IPS DF 6.9 (cell line): ENCODE measurements at regions not wholly inside any gene's neighbourhood (a gene's known extent, or its start where the extent isn't known, plus 50 kb on each side); places are given as distances from the start of the nearest gene placed in this dataset.

Source experiments
- DNase-seq: peaks from one replicate; pipeline ENCODE4 v3.0.0-alpha.2; 2013; ENCODE audit warnings: low read depth, low spot score
- H3K27ac ChIP-seq: one replicate; pipeline ENCODE4 v1.5.1; 2013; ENCODE audit warnings: low read length, control low read depth
- H3K27me3 ChIP-seq: 2 replicates; pipeline ENCODE4 v1.6.1; 2013; ENCODE audit warnings: mild to moderate bottlenecking, low read length; ENCODE audit not compliant: control insufficient read depth, insufficient read depth
- H3K36me3 ChIP-seq: 2 replicates; pipeline ENCODE4 v1.6.1; 2013; ENCODE audit warnings: low read length; ENCODE audit not compliant: control insufficient read depth, insufficient read depth
- H3K4me1 ChIP-seq: 2 replicates; pipeline ENCODE4 v1.6.1; 2013; ENCODE audit warnings: low read length; ENCODE audit not compliant: control insufficient read depth, insufficient read depth
- H3K4me3 ChIP-seq: 2 replicates; pipeline ENCODE4 v1.5.1; 2013; ENCODE audit warnings: mild to moderate bottlenecking, low read length
- H3K9me3 ChIP-seq: 2 replicates; pipeline ENCODE4 v1.6.1; 2013; ENCODE audit warnings: low read length, inconsistent platforms; ENCODE audit not compliant: control insufficient read depth, insufficient read depth
- WGBS: extraction: QIAGEN DNeasy Blood & Tissue Kit; methylation state at CpG from one replicate; pipeline ENCODE4 v1.1.7; 2013; ENCODE audit warnings: mixed read lengths, missing lambda C conversion rate; ENCODE audit not compliant: insufficient read length, insufficient coverage; 5-methylcytosine and 5-hydroxymethylcytosine counted together

DNA sequence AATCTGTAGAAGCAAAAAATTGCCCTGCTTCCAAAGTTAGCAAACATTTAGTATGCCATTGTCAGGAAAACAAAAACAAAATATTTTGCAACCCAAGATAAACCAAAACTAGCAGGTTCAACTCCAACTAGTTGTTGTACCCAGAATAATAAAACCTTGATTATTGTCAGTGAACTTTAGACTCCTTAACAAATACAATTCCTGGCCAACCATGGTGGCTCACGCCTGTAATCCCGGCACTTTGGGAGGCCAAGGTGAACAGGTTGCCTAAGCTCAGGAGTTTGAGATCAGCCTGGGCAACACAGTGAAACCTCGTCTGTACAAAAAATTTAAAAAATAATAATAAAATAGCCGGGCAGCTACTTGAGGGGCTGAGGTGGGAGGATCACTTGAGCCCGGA, 53.6 kb upstream of the EPCAM start:
- Histone ChIP-seq H3K36me3 (no peaks in the 10 kb centered on the region), H3K27ac (no peak overlapping the region), H3K4me1 (no peaks in the 10 kb centered on the region), H3K9me3 (no peaks in the 10 kb centered on the region), H3K4me3 (no peak overlapping the region), H3K27me3 (no peaks in the 10 kb centered on the region)
- no CpG with 5 or more reads among the region's 5 CpGs for WGBS
- no peak for DNase-seq

DNA sequence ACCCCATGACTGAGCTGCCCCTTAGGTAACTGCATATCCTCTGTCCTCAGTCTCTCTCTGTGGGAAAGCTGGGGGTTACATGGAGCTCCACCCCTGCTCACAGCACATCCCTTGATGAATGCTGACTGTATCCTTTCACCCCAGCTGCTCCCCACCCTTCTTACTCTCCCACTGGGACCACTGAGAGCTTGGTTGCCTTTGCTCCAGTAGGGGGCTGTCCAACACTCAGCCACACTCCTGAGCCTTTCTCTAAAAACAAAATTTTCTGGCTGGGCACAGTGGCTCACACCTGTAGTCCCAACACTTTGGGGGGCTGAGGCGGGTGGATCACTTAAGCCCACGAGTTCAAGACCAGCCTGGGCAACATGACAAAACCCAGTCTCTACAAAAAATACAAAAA, 55.4 kb upstream of the EPCAM start:
- Histone ChIP-seq H3K4me1 (peaks cover 2% of the 10 kb centered on the region; the same call in 1 of the 2 replicates), H3K36me3 (no peaks in the 10 kb centered on the region), H3K4me3 (no peak overlapping the region), H3K9me3 (no peaks in the 10 kb centered on the region), H3K27ac (no peak overlapping the region), H3K27me3 (no peaks in the 10 kb centered on the region)
- no peak for DNase-seq
- WGBS, result no CpG with 5 or more reads among the region's 2 CpGs

DNA sequence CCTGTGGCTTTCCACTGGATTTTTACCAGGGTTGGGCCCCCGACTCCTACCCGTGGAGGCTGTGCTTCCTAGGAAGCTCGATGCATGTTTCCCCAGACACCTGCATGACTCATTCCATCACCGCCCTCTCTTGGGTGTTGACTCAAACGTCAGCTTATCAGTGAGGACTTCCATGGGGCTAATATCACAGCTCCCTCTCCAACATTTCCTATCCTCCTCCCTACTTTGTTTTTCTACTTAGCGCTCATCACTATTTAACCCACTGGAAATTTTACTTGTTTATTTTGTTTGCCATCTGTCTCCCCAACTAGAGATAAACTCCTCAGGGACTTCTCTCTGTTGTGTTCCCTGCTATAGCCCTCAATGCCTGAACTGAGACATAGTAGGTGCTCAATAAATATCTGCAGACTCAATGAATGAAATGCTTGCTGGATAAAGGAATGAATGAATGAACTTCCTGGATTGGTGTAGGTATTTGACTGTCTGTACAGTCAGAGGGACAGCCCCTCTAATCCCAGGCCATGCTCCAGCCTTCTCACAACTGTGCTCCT, 55.9 kb upstream of the EPCAM start:
- H3K4me3 ChIP-seq, result no peak overlapping the region
- no peak for DNase-seq

DNA sequence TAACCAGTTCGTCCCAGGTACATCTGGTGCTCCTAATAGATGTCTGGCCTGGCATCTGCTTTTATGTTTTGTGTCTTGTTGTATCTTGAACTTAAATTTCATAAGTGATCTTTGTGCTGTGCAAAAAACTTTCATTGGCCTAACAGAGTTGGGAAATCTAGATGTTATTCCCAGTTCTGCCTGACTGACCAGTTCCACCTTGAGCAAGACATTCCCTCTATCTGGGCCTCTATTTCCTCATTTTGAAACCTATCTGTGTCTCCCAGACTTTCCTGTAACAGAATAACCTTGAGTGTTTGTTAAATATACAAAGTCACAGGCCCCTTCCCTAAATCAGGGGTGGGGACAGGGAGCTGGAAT, 56.6 kb upstream of the EPCAM start:
- no peaks in the 10 kb centered on the region for H3K36me3 ChIP-seq
- no CpG with 5 or more reads among the region's 1 CpG for WGBS
- no peak overlapping the region for H3K27ac ChIP-seq
- H3K9me3 ChIP-seq, result no peaks in the 10 kb centered on the region
- H3K4me1 ChIP-seq, result peaks cover 2% of the 10 kb centered on the region; the same call in 1 of the 2 replicates
- no peaks in the 10 kb centered on the region for H3K27me3 ChIP-seq
- H3K4me3 ChIP-seq, result no peak overlapping the region
- no peak for DNase-seq

More for the DNA sequence above, 55.9 kb upstream of the EPCAM start:
- WGBS, result no CpG with 5 or more reads among the region's 6 CpGs
- no peaks in the 10 kb centered on the region for H3K27me3 ChIP-seq
- no peaks in the 10 kb centered on the region for H3K9me3 ChIP-seq
- peaks cover 2% of the 10 kb centered on the region; the same call in 1 of the 2 replicates for H3K4me1 ChIP-seq
- H3K36me3 ChIP-seq, result no peaks in the 10 kb centered on the region
- H3K27ac ChIP-seq, result no peak overlapping the region

DNA sequence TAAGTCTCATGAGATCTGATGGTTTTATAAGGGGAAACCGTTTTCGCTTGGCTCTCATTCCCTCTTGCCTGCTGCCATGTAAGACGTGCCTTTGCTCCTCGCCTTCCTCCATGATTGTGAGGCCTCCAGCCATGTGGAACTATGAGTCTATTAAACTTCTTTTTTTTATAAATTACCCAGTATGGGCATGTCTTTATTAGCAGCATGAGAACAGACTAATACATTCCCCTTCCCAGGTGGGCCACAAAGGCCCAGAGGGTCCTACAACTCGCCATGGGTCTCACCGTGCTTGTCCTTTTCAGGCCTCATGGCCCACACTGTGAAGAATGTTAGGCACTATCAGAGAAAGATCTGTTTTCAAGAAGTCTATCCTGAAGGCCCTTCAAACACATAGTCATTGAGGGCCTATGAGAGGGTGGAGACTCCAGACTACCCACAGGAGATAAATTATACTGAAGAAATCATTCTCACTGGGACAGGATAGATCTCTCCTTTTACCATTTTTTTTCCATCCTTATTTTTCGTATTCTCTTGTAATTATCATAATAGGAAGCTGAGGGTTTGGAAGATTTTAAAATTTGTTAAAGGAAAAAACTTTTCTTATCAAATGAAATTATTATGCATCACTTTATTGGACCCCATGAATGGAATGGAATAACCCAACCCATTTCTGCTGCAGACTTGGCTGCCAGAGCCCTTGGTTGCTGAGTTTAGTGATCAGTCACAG, 57.2 kb upstream of the EPCAM start:
- Histone ChIP-seq H3K4me3 (no peak overlapping the region), H3K9me3 (no peaks in the 10 kb centered on the region), H3K27me3 (no peaks in the 10 kb centered on the region), H3K36me3 (no peaks in the 10 kb centered on the region), H3K27ac (no peak overlapping the region), H3K4me1 (peaks cover 2% of the 10 kb centered on the region; the same call in 1 of the 2 replicates)
- no CpG with 5 or more reads among the region's 7 CpGs for WGBS
- DNase-seq, result no peak

DNA sequence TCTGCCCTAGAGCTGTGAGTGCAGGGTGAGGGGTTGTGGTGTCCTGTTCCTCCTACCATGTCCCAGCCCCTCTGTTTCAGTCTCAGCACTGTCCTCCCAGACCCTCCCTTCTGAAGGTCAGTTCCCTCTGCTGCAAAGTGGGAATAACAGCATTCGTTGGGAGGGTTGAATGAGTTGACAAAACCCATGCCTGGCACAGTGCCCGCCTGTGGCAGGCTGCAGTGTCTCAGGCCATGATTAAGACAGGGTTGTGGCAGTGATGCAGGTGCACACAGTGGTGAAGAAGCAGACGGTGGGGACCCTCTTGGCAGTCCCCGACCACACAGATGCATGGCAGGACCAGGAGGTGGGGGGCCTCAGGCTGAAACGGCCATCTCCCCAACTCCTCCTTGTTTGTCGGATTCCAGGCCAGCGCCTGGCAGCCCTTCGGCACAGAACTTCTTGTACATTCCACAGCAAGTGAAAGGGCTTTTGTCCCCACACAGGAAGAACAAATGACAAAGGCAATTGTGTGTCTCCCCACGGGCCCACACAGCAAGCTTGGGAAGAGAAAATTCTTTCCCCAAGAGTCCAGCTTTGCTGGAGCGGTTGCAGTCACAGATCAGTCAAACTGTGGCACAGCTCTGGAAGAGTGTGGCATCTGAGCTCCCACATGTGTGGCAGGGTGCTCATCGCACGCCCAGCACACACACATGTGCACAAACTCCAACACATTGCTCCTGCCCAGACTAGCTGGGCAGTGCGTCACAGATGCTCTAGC, 58.1 kb upstream of the EPCAM start:
- no peak for DNase-seq
- Histone ChIP-seq H3K4me1 (peaks cover 2% of the 10 kb centered on the region; the same call in 1 of the 2 replicates), H3K9me3 (no peaks in the 10 kb centered on the region), H3K27me3 (no peaks in the 10 kb centered on the region), H3K27ac (no peak overlapping the region), H3K4me3 (no peak overlapping the region), H3K36me3 (no peaks in the 10 kb centered on the region)
- WGBS, result no CpG with 5 or more reads among the region's 13 CpGs

DNA sequence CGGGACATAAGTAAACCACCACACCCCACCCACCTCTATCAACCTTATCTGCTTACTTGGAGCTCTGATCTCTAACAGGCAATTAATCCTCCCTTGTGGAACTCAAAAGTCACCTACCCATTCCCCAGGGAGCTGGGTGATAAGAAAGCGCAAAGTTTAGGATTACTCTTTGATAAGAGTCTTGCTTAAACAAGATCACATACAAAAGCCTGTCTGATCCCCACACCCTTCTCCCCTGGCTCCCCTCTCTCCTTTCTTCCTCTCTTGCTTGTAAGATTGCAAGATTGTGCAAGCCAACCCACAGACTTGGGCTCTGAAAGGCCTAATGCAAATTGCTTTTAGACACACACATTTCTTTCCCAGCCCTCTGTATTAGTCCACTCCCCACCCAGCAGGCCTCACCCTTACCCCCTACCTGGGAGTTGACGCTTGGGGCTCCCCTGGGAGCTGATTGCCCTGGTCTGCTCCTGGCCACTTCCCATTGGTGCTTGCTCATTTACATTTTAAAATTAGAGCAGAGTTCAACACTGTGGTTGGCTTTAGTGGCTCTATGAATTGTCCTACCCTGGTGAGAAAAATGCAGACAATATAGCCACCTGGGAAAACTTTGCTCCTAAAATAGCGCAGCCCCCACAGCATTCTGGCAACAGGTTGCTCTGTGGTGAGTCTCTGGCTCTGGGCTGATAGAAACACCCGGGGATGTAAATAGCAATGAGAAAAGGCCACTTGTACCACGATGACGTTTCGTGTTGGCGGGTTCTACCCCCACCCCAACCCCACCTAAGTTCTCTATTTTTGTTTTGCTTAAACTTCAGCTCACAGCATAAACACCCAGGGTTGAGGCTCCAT, 58.9 kb upstream of the EPCAM start:
- no CpG with 5 or more reads among the region's 9 CpGs for WGBS
- H3K27me3 ChIP-seq, result no peaks in the 10 kb centered on the region
- H3K4me1 ChIP-seq, result peaks cover 2% of the 10 kb centered on the region; the same call in 1 of the 2 replicates
- H3K9me3 ChIP-seq, result no peaks in the 10 kb centered on the region
- no peak overlapping the region for H3K4me3 ChIP-seq
- H3K27ac ChIP-seq, result no peak overlapping the region
- DNase-seq, result no peak
- no peaks in the 10 kb centered on the region for H3K36me3 ChIP-seq

DNA sequence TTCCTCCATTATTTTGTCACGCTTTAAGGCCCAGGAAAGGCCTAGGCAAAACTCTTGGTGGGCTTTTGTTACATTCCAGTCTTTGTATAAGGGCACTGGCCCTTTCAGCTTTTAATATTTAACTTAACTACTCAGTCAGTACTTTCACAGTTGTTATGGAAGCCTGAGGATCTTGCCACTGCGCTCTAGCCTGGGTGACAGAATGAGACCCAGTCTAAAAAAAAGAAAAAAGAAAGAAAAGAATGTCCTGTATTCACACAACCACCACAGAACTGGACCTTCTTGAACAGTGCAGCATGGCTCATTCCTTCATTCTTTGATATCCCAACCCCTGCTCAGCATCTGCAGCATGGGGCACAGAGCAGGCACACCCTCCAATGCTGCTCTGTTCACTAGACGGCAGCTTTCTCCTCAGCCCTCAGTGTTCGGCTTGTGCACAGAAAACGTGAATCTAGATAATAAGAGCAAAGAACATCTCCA, 59.6 kb upstream of the EPCAM start:
- no peak for DNase-seq
- H3K9me3 ChIP-seq, result no peaks in the 10 kb centered on the region
- H3K4me3 ChIP-seq, result no peak overlapping the region
- H3K36me3 ChIP-seq, result no peaks in the 10 kb centered on the region
- no peak overlapping the region for H3K27ac ChIP-seq
- H3K4me1 ChIP-seq, result peaks cover 2% of the 10 kb centered on the region; the same call in 1 of the 2 replicates
- no CpG with 5 or more reads among the region's 5 CpGs for WGBS
- H3K27me3 ChIP-seq, result no peaks in the 10 kb centered on the region

DNA sequence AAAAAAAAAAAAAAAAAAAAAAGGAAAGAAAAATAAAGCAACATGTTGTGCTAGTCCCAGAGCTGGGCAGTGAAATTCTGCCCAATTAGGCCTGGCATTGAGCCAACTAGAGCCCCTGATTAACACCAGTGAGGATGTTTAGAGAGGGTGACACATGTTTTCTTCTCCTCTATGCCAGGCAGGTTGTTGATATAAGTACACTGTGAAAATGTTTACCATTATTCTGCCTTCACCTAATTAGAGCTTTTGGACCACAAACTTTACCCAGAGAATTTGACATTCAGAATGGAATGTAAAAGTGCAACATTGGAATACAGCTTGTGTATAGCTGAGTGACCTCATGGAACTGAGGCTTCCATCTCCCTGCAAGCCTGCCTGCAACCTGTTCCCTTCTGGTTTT, 62.0 kb upstream of the EPCAM start:
- Histone ChIP-seq H3K4me1 (peaks cover 4% of the 10 kb centered on the region; the same call in 1 of the 2 replicates), H3K4me3 (no peak overlapping the region), H3K9me3 (no peaks in the 10 kb centered on the region), H3K27ac (no peak overlapping the region), H3K27me3 (no peaks in the 10 kb centered on the region), H3K36me3 (no peaks in the 10 kb centered on the region)
- DNase-seq, result no peak

DNA sequence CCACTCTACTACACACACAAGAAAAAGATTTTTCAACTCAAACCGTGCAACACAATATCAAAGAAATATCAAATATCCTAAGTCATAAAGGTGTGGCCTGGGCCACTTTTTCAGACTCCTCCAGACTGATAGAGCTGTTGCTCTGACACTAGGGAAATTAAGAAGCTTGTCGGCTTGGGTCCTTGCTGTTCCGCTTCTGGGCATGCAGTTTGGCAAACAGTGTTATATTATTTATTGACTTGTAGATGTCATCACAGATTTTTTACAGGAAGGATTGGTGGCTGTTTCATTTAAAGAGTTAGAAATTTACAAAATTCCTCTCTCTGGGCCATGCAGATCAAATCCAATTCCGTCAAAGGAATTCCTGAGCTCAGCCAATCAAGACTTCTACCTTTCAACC, 64.5 kb upstream of the EPCAM start:
- Histone ChIP-seq H3K27me3 (no peaks in the 10 kb centered on the region; the same call in 1 of the 2 replicates), H3K36me3 (no peaks in the 10 kb centered on the region), H3K4me1 (peaks cover 2% of the 10 kb centered on the region; the same call in 1 of the 2 replicates), H3K4me3 (no peak overlapping the region), H3K9me3 (no peaks in the 10 kb centered on the region), H3K27ac (no peak overlapping the region)
- no peak for DNase-seq
- WGBS, result no CpG with 5 or more reads among the region's 4 CpGs
